GM23338 (cell line): ENCODE measurements at regions not wholly inside any gene's neighbourhood (a gene's known extent, or its start where the extent isn't known, plus 50 kb on each side); places are given as distances from the start of the nearest gene placed in this dataset.

Source experiments
- CREB1 ChIP-seq: fragments of 250-450 bp; sonication (Bioruptor Pico); IDR thresholded peaks from 2 replicates; pipeline ENCODE4 v1.5.0; 2020; ENCODE audit warnings: low read depth, mild to moderate bottlenecking, moderate library complexity
- EZH2 ChIP-seq: fragments of 200-600 bp; sonication (generic); IDR thresholded peaks from one replicate; pipeline ENCODE4 v1.8.0; 2017; ENCODE audit warnings: antibody characterized with exemption, mild to moderate bottlenecking, low read depth; ENCODE audit not compliant: unreplicated experiment
- EZH2phosphoT487 ChIP-seq: fragments of 200-600 bp; sonication (generic); IDR thresholded peaks from one replicate; pipeline ENCODE4 v1.8.1; 2018; ENCODE audit warnings: antibody characterized with exemption; ENCODE audit not compliant: unreplicated experiment
- JUNB ChIP-seq: IDR thresholded peaks from one replicate; pipeline ENCODE4 v1.6.1; 2016; ENCODE audit warnings: antibody characterized with exemption; ENCODE audit not compliant: unreplicated experiment
- POLR2AphosphoS5 ChIP-seq: IDR thresholded peaks from 2 replicates; pipeline ENCODE4 v1.6.1; 2016; ENCODE audit warnings: antibody characterized with exemption, low read depth
- STAT1 ChIP-seq: IDR thresholded peaks from one replicate; pipeline ENCODE4 v1.6.1; 2016; ENCODE audit warnings: antibody characterized with exemption; ENCODE audit not compliant: unreplicated experiment
- ZNF462 ChIP-seq: fragments of 250-450 bp; sonication (Bioruptor Pico); IDR thresholded peaks from 2 replicates; pipeline ENCODE4 v1.5.0; 2020; ENCODE audit warnings: mild to moderate bottlenecking, moderate library complexity
- TF ChIP-seq, protein P1 (sequence below), 2 experiments: fragments of 200-600 bp in 1 of 2; sonication (generic) in 1 of 2; conservative IDR thresholded peaks; 2 replicates each; pipeline versions ENCODE4 v1.5.1 to v1.6.1; 2016 to 2017; ENCODE audit warnings: antibody characterized with exemption in 2 of 2, low read depth in 2 of 2, mild to moderate bottlenecking in 2 of 2, moderate library complexity in 1 of 2

GRCh38 chr9:26054600-26055520, 376.6 kb upstream of the TUSC1 start (continued):
- TF ChIP-seq ZNF462 (no peak), EZH2 (no peak), POLR2AphosphoS5 (no peak), CREB1 (CRISPR knock-in tag) (no peak), EZH2phosphoT487 (no peak), JUNB (no peak), STAT1 (no peak)
- TF ChIP-seq, protein P1, sequence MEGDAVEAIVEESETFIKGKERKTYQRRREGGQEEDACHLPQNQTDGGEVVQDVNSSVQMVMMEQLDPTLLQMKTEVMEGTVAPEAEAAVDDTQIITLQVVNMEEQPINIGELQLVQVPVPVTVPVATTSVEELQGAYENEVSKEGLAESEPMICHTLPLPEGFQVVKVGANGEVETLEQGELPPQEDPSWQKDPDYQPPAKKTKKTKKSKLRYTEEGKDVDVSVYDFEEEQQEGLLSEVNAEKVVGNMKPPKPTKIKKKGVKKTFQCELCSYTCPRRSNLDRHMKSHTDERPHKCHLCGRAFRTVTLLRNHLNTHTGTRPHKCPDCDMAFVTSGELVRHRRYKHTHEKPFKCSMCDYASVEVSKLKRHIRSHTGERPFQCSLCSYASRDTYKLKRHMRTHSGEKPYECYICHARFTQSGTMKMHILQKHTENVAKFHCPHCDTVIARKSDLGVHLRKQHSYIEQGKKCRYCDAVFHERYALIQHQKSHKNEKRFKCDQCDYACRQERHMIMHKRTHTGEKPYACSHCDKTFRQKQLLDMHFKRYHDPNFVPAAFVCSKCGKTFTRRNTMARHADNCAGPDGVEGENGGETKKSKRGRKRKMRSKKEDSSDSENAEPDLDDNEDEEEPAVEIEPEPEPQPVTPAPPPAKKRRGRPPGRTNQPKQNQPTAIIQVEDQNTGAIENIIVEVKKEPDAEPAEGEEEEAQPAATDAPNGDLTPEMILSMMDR (conservative IDR thresholded peaks at IDR 0.05; ENCODE audit: low read depth in 2 of 2), result no peak
